GM21723 (cell line): ENCODE measurements at regions not wholly inside any gene's neighbourhood (a gene's known extent, or its start where the extent isn't known, plus 50 kb on each side); places are given as distances from the start of the nearest gene placed in this dataset.

Experiments used
- ATAC-seq: cut with Tn5 transposase; IDR thresholded peaks from one replicate; pipeline ENCODE4 v1.9.1; 2021; ENCODE audit warnings: mild to moderate bottlenecking, moderate library complexity; ENCODE audit not compliant: unreplicated experiment

DNA sequence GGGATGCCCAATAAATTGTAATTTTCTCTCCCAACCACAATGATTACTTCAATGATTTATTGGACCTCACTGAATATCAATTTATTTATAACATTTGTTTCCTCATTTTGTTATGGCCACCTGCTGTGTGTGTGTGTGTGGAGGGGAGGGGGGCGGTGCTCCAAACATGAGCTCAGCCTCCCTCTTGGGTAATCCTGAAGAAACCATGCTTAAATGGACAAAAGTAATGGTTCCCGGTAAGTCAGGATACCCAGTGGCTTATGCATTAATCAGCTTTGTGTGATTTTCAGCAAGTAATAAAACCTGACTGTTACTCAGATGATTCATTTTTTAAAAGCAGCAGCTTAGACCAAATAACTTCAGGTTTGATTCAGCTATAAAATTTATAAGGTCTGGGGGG lies 495.1 kb upstream of the MEX3C start:
- ATAC-seq = no peak

DNA sequence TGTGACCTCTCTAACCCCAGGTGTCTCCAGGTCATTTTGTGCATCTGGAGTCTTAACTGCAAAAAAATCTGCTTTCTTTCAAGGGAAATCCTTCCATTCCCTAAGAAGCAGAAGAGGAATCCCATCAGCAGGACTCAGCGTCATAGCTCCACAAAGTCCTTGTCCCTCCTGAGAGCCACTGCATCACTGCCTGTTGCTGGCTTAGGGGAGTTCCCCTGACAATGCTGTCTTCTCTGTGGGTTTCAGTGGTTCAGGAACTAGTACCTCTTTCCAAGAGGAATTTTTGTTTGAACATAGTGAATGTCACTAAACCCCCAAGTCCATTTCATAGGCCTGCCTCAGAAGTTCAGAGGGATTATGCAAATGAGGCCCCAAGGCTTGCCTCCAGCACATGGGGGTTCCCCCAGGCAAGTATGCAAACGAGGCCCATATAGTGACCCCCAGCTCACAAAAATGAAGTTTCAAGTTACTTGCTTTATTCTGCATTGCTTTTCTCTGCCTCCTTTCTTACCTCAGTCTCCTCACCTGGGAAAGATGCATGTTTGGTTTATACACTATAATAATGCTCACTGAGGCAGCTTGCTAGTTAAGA lies 513.9 kb upstream of the MEX3C start:
- ATAC-seq = peak; percentile 76

DNA sequence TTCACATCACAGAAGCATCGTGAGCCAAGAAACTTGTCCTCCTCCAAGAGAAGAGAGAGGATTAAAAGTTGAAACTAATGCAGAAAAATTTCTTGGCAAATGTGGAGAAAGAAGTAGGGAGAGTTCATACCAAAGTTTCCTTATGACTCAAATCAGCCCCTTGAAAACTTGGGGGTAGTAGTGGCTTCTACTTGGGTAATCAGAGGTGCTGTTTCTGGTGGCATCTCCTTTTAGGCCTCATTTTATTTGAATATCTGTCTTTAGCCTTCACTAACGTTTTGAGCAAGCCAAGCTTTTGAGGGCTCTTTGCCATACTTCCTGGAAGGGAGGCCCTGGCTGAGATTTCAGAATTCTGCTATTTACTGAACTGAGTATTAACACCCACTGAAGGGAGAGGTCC lies 515.3 kb upstream of the MEX3C start:
- no peak for ATAC-seq

DNA sequence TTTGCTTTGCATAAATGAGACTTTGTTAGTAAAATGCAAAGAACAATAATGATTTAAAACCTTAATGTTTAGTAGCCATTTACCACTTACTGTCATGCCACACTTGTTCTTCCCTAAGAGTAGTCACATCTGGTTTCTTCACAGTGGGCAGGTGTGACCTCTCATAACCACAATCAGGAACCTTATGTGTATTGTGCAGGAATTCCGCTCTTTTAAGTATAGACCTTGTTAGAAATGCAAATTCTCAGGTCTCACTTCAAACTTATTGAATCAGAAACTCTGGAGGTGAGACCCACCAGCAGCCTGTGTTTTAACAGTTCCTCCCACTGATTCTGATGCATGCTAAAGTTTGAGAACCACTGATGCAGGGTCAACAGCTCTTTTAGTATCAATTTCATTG lies 518.8 kb upstream of the MEX3C start:
- ATAC-seq = no peak

DNA sequence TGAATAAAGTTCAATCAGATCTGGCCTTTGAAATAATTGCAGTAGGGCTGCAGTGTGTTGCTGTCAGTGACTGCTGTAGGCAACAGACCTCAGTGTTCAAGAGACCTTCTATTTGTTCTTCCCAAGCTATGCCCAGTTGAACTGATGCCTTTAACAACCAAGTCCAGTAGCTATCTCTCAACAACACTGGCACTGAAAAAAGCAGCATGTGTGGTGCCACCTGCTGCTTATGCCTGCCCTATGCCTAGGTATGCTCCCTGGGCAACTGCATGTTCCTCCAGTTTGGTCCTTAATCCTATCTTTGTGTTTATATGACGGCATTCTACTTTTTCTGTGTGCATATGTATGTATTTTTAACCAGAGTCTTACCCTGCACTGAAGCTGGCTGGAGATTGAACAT lies 523.9 kb upstream of the MEX3C start:
- no peak for ATAC-seq

DNA sequence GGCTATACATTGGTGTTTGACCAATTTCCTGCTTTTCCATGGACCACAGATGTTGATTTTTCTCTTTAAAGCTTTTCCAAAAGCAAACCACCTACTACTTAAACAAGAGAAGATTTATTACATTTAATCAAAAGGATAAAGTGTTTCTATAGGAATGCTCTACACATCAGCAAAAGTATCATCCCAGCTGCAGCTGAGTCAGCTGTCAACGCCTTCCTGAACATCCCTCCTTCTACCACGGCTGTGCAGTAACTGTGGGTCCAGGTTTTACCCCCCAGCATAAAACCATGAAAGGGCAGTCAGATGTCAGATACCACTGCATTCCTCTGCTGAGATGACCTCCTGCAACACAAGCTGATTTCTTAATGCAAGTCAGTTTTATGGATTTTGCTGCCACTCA lies 524.5 kb upstream of the MEX3C start:
- no peak for ATAC-seq

DNA sequence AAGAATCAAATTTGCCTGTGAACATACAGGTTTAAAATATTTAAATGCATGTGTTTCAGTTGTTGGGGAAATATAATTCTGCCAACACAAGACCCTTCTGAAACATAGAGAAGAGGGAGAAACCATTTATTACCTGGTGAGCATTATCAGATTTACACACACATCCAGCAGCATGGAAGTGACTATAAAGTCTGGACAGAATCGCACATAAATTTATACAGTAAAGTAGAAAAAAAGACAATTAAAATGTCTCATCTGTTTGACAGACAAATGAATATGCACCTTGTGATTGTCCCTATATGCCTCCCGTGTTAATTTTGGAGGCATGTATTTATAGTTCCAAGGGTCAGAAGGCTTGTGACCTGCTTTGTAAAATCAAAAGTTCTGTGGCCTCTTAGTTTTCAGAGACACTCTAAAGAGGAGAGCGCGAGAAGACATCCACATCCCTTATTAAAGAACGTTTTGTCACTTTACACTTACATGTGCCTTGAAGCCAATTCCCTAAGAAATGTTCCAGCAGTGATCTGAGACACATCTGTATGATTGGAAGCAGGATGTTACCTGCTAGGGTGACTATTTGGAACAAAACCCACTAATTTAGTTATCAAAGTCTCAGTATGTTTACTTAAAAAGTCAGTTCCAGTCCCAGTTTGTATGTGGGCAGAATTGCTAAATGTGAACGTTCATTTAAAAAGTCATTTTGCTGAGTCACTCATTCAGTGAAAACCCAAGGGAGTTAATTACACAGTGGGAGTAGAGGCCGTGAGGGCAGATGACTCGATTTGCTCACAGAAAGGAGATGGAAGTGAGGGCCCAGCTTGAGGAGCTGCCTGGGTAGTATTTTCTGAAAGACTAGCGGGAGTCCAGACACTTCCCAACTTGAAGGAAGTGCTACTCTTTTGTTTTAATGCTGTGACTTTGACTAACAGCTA lies 527.6 kb upstream of the MEX3C start:
- ATAC-seq = no peak

DNA sequence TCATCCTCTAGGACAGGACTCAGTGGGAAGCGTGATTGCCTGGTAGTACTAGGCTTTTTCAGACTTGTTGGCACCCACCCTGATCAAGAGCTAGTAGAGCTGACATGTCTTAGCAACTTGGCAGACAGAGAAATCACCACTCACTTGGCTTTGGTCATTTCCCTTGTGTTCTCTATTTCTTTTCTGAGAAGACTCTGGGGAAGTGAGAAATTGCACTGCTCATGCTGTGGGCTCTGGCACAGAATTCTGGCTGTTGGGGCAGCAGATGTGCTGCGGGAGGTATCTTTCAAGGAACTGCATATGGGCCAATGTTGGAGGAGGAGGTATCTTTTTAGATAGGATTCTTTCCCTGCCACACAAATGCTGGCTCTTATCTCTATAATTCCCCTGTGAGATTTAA lies 529.1 kb upstream of the MEX3C start:
- peak; percentile 45 for ATAC-seq

DNA sequence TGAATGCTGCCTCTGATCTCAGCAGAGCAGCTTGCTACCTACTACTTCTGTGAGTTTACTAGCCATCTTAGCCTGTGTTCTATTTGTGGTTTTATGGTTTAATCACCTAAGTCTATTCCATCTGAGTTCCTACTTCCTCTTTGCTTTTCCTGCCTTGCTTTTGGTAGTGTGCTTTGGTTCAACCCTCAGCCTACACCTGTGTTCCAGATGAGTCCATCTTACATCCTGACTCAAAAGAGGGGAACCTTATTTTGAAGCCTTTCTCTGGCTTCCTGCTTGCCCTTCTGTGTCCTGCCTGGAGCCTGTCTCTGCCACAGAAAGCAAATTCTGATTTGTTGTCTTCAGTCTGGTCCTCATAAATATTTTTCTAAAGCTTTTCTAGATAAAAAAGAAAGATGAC lies 530.3 kb upstream of the MEX3C start:
- peak; percentile 49 for ATAC-seq

DNA sequence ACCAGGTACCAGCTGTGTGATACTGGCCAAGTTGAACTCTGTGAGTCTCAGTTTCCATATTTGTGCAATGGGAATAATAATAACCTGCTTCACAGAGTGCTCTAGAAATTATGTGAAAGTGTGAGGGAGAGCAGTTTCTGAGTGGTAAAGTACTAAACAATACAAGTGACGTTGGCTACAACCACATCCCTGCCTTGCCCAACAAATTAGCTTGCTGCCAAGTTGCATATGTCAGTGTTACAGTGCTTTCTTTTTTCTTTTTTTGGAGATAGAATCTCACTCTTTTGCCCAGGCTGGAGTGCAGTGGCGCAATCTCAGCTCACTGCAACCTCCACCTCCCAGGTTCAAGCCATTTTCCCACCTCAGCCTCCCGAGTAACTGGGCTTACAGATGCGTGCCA lies 533.6 kb upstream of the MEX3C start:
- no peak for ATAC-seq

DNA sequence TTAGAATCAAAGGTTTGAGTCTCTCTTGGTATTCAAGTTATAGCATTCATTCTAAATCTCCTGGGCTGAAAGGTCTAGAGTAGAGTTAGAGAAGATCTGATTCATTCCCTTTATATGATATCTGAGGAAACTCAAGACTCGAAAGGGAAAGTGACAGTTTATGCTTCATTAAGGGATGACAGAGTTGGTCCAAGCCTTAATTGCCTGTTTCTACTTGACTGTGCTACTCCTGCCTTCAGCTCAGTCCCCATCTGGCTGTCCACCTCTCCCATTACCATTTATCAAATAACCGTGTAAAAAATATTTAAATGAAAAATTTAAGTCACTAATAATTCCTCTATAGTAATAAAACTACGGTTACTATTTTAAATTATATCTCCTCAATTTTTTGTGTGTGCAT lies 537.1 kb upstream of the MEX3C start:
- no peak for ATAC-seq

DNA sequence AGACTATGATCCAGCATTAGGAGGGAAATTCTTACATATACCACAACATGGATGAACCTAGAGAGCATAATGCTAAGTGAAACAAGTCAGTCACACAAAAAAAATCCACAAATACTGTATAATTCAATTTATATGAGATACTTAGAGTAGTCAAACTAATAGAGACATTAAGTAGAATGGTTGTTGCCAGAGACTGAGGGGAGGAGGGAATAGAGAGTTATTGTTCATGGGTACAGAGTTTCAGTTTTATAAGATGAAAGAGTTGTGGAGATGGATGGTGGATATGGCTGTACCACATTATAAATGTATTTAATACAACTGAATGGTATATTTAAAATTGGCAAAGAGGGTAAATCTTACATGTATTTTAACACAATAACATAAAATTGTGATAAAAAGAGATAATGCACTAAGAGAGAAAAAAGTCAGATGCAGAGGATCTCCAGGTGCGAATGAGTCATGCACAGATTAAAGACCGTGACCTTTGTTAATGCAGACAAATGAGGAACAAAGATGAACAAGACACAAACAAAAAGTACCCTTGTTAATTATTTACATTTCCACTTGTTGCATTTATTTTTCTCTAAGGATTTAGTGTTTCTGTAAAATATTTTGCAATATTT lies 541.7 kb upstream of the MEX3C start:
- peak; percentile 86 for ATAC-seq

DNA sequence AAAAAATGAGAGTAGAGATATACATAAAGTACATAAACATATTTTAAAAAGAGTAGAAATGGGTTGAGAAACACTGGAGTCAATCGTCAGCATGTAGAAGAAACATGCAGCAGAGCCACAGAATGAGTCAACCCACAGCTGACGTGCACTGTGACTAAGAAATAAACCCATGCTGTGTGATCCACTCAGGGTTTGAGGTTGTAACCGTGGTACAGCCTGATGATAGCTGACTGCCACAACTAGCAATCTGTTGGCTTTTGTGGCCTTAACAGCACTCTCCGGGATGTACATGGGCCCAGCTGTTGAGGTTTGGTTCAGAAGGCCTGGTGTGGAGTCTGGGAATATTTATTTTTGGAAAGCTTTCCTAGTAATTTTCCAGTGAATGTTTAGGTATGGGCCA lies 554.4 kb upstream of the MEX3C start:
- no peak for ATAC-seq

DNA sequence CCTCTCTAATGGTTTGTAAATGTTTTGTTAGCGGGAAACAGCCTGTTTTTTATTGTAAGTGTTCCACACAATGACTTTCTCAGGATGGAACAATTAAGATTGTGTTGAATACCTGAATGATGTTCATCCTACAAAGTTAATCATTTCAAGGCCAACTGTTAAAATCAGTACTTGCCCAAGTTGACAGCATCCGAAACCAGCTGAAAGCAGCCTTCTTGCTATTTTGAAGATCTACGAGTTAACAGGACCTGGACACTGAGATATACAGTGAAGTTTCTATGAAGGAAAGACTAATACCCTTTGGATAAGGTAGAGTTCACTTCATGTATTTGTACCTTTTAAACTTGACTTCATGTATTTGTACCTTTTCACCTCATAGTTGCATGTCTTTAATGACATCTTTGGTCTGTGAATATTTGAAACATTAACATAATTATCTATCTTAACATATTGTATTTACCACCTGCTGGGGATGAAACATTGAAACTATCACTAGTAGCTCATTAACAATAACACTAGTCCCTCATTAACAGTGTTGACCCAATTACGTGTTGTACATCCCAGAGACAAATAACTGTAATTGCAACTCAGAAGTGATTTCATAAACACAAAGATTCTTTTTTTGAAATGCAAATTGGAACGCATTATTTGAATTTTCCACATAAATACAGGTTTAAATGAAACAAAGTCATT lies 556.0 kb upstream of the MEX3C start:
- ATAC-seq = no peak

DNA sequence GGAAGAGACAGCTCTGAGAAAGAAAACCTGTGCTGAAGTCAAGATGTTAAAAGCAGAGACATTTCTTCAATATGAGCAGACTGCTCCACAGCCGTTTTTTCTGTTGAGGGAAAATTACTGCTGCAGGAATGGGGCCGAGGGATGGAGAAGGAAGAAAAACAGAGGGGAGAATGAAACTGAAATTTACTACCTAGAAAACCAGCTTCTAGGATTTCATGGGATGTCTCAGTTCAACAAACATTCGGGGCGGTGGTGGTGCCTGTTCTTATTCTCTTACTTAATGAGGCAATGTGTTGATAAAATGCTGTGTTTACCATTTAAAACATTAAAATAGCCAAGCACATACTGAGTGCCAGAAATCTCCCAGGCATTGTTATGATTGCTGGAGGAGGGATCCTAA lies 557.1 kb upstream of the MEX3C start:
- no peak for ATAC-seq

DNA sequence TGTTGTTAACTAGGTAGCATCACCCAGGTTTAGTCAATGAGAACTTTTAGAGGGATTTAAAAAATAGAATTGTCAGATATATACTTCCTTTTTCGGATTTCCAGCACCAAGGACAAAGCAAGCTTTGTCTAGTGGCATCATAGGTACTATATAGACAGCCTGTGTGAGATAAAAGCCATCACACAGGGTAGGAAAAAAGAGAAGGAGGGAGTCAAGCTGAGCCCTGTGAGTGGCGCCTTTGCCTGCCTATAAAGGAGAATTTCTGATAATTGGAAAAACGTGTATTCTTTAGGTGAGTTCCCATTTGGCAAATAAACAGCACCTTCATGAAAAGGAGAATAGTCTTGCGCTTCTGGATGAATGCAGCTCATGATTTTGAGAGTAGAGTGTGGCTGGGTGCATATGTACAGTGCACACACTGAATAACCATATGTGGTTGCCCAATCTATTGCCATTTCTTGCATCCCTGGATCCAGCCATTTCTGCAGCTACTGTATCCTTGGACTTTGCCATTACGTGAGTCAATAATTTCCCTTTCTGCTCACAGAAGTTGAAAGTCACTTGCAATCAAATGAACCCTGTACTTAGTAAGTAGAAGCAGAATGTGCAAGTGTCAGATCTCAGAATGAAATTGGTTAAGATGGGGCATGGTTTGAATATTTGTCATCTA lies 559.9 kb upstream of the MEX3C start:
- no peak for ATAC-seq

DNA sequence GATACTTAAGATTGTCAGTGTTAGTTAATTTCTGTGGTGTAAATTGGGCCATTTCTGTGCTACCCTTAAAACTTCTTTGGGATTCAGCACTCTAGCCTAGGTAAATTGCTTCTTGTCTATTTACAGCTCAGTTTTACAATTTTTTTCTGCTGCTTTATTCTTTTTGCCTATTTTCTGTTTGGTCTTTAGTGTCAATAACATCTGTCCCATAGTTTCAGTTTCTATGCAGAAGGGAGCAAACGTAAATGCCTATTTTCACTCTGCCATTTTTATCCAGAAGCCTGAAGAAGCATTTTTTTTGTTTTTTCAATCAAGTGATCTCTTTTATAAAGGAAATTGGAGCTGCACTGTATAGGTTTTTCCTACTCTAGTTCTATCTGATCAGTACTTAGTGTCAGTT lies 564.9 kb upstream of the MEX3C start:
- no peak for ATAC-seq

DNA sequence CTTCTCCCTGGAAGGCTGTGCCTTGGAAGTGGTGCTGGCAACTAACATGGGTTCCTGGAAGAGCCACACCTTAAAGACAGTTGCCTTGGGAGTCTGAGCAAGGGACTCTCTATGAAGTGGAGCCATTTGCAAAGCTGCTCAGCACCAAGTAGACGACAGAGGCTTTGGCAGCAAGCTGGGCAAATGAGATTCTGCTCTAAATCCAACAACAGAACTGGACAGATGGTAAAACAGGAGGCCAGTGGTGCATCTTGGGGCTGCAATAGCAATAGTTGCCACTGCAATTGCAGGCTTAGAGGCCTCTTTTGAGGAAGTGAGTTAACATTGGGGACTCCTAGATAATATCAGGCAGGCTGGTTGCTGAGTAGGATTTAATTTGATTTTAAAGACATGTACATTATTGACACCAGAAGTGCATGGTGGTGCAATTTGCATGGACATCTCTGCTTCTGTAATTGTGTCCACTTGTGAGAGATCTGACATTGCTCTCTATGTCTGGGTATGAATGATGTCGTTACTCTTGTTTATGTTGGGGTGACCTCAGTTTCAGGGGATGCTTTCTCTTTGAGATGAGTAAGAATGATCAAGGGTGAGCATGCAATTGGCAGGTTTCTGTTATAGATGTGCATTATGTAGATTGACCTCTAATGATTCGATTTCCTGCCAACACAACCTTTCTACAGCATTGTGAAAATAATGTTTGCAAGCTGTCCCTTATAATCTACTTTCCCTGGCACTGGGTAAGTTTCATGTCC lies 568.3 kb upstream of the MEX3C start:
- ATAC-seq = no peak

DNA sequence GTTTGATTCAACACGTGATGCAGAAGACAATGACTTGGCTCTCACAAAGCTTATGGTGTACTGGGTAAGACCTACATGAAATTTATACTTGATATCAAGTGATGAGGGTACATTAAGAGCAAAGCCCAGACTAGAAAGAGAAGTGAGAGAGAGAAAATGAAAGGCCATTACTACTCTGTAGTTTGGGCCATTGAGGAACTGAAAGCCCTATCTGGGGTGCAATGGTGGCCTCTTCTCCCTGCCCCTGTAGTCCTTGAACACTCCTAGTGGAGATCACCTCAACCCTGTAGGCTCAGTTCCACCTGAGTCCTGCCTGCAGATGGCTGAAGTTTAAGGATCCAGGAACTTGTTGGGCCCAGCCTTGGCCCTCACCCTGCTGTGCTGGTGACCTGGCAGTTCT lies 569.8 kb upstream of the MEX3C start:
- peak; percentile 87 for ATAC-seq

DNA sequence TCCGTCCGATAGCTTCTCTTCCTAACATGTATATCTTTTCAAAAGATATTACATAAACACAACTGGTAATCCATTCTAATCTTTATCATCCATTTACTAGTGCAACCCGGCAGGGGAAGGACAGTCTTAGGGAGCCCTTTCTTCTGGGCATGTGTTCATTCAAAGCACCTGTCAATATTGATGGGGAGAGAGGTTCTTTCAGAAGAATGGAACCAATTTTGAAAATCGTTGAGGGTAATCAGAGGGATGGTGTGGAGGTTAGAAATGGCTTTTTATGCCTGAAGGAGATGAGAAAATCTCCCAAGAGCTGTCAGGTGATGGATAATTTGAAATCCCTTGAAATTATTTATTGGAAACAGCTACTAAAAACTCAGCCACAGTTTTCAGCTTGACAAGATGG lies 561.9 kb upstream of the DCC start:
- ATAC-seq = no peak
